ENCODE measurements at regions not wholly inside any gene's neighbourhood (a gene's known extent, or its start where the extent isn't known, plus 50 kb on each side); places are given as distances from the start of the nearest gene placed in this dataset.

DNA sequence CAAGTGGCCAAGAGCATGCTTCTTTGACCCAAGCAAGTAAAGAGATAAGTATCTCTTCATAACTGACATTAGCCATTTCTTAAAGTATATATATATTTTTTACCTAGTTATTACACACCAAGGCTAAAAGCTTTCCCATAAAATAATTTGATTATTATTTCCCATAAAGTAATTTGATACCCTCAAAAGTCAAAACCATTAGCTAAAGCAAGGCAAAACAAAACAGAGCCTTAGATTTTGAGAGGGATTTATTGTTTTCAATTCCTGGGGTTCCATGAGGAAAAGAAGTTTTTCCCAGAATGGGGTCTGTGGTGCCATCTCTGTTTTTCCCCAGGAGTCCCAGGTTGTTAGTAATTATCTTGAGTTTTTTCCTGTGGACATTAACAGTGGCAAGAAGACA is 125.5 kb upstream of the NUDT4 start:
- H3K4me3 ChIP-seq (ENCODE audit: extremely low read depth in 1 of 4, insufficient read depth in 2 of 4, low read depth in 3 of 4, low read length in 4 of 4) = no peak overlapping the region
- no peak overlapping the region for H2AK5ac ChIP-seq (ENCODE audit: low read depth, low read length)
- no peak overlapping the region for H2BK15ac ChIP-seq (ENCODE audit: low read length)
- no peak overlapping the region for H3K23ac ChIP-seq (ENCODE audit: insufficient read length)
- FAIRE-seq = no peak
- H3K9me3 ChIP-seq (ENCODE audit: insufficient read depth in 2 of 2, low read depth in 1 of 2, low read length in 1 of 2) = peaks cover 17 to 20% of the 10 kb centered on the region in 2 experiments
- no peak overlapping the region for H3K14ac ChIP-seq (ENCODE audit: insufficient read length)
- H3K4me2 ChIP-seq (ENCODE audit: insufficient read depth in 1 of 2, low read depth in 2 of 2, low read length in 2 of 2) = no peak overlapping the region
- H2AFZ ChIP-seq (ENCODE audit: low read length) = no peak overlapping the region
- no peak overlapping the region for H4K5ac ChIP-seq (ENCODE audit: insufficient read length, low read depth, low read length)
- H3K56ac ChIP-seq (replicated peaks; ENCODE audit: insufficient read length, low read depth, low read length) = no peak overlapping the region
- H3K36me3 ChIP-seq (ENCODE audit: control insufficient read depth in 2 of 4, insufficient read depth in 4 of 4, low read length in 3 of 4) = 0 out of 8 replicates have a peak, but pooled peaks cover 0 to 4% (median 0%) of the 10 kb centered on the region in 4 experiments
- ChIA-PET CTCF (ENCODE audit: partially characterized antibody) (interaction anchor here (1.0 to 2.2 kb wide), 3 partner anchors 8 to 203 kb away, joined by 4 to 6 read pairs (median 5); no protein-coding TSS in a partner anchor), POLR2A (ENCODE audit: partially characterized antibody) (no interaction called here)
- no peak overlapping the region for H2BK5ac ChIP-seq (ENCODE audit: low read depth, low read length)
- no peak overlapping the region for H2BK12ac ChIP-seq (ENCODE audit: low read depth, low read length)
- H3K18ac ChIP-seq (ENCODE audit: extremely low read depth, low read length) = no peak overlapping the region
- no peaks in the 10 kb centered on the region for H3K27me3 ChIP-seq (replicated peaks in 1 of 4; ENCODE audit: control insufficient read depth in 3 of 4, extremely low read depth in 1 of 4, insufficient read depth in 3 of 4, low read length in 3 of 4)
- no peaks in the 10 kb centered on the region for H3K23me2 ChIP-seq (ENCODE audit: low read depth, low read length)
- H2BK120ac ChIP-seq (replicated peaks; ENCODE audit: low read depth, low read length) = no peak overlapping the region
- no peak overlapping the region for H4K91ac ChIP-seq (replicated peaks; ENCODE audit: insufficient read length, low read length)
- H3K79me2 ChIP-seq (ENCODE audit: control insufficient read depth in 1 of 2, insufficient read depth in 2 of 2, low read length in 2 of 2) = no peaks in the 10 kb centered on the region
- H4K20me1 ChIP-seq (replicated peaks in 1 of 2; ENCODE audit: control insufficient read depth in 1 of 2, insufficient read depth in 2 of 2, low read length in 2 of 2) = no peaks in the 10 kb centered on the region
- H3K27ac ChIP-seq (ENCODE audit: low read depth, low read length) = no peak overlapping the region
- H3K79me1 ChIP-seq (ENCODE audit: low read depth, low read length) = no peaks in the 10 kb centered on the region
- H3K4me1 ChIP-seq (replicated peaks in 1 of 4; ENCODE audit: control insufficient read depth in 3 of 4, insufficient read depth in 4 of 4, low read length in 3 of 4) = no peaks in the 10 kb centered on the region
- no peak for TF ChIP-seq CBX5 (IDR thresholded peaks at IDR 0.05; ENCODE audit: low read depth, low read length)
- no peak for TF ChIP-seq SP1 (IDR thresholded peaks at IDR 0.05; ENCODE audit: low read depth, low read length)
- no peak for TF ChIP-seq BCL11A (IDR thresholded peaks at IDR 0.05; ENCODE audit: low read depth in 2 of 2, low read length in 2 of 2)
- no peak for TF ChIP-seq CHD2 (IDR thresholded peaks at IDR 0.05; ENCODE audit: low read length)
- TF ChIP-seq ATF2 (IDR thresholded peaks at IDR 0.05; ENCODE audit: low read length) = no peak
- TF ChIP-seq ZNF274 (IDR thresholded peaks at IDR 0.05; ENCODE audit: borderline replicate concordance, extremely low read depth, low read length) = no peak
- no peak for TF ChIP-seq KDM5A (IDR thresholded peaks at IDR 0.05; ENCODE audit: low read length)
- TF ChIP-seq, protein P1, sequence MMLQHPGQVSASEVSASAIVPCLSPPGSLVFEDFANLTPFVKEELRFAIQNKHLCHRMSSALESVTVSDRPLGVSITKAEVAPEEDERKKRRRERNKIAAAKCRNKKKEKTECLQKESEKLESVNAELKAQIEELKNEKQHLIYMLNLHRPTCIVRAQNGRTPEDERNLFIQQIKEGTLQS (IDR thresholded peaks at IDR 0.05; ENCODE audit: insufficient read depth, low read depth, low read length) = no peak
- no peak for TF ChIP-seq BRCA1 (IDR thresholded peaks at IDR 0.05; ENCODE audit: low read depth, low read length)
- no peak for TF ChIP-seq EGR1 (IDR thresholded peaks at IDR 0.05; ENCODE audit: borderline replicate concordance, low read depth, low read length)
- TF ChIP-seq SAP30 (IDR thresholded peaks at IDR 0.05; ENCODE audit: insufficient read depth, insufficient replicate concordance, low read length) = no peak
- TF ChIP-seq TEAD4 (IDR thresholded peaks at IDR 0.05; ENCODE audit: low read depth, low read length) = no peak
- no peak for TF ChIP-seq TBP (IDR thresholded peaks at IDR 0.05; ENCODE audit: low read depth, low read length)
- no peak for TF ChIP-seq TCF12 (IDR thresholded peaks at IDR 0.05; ENCODE audit: low read depth, low read length)
- H2BK20ac ChIP-seq (ENCODE audit: low read length) = no peak overlapping the region
- no peak overlapping the region for H3K9ac ChIP-seq (replicated peaks in 1 of 4; ENCODE audit: extremely low read depth in 1 of 4, low read depth in 3 of 4, low read length in 3 of 4)
- no peak for DNase-seq (ENCODE audit: low read depth in 1 of 2, low spot score in 2 of 2)
- no peak overlapping the region for H3K4ac ChIP-seq (replicated peaks; ENCODE audit: insufficient read length, low read depth, low read length)
- no peak overlapping the region for H4K8ac ChIP-seq (ENCODE audit: extremely low read depth, insufficient read depth, low read length)

Data from H1 (cell line).